HG03354 (cell line): ENCODE measurements at regions not wholly inside any gene's neighbourhood (a gene's known extent, or its start where the extent isn't known, plus 50 kb on each side); places are given as distances from the start of the nearest gene placed in this dataset.

ENCODE experiments used
- ATAC-seq: cut with Tn5 transposase; IDR thresholded peaks from one replicate; pipeline ENCODE4 v1.9.1; 2021; ENCODE audit warnings: mild to moderate bottlenecking; ENCODE audit not compliant: unreplicated experiment, poor library complexity, severe bottlenecking

DNA sequence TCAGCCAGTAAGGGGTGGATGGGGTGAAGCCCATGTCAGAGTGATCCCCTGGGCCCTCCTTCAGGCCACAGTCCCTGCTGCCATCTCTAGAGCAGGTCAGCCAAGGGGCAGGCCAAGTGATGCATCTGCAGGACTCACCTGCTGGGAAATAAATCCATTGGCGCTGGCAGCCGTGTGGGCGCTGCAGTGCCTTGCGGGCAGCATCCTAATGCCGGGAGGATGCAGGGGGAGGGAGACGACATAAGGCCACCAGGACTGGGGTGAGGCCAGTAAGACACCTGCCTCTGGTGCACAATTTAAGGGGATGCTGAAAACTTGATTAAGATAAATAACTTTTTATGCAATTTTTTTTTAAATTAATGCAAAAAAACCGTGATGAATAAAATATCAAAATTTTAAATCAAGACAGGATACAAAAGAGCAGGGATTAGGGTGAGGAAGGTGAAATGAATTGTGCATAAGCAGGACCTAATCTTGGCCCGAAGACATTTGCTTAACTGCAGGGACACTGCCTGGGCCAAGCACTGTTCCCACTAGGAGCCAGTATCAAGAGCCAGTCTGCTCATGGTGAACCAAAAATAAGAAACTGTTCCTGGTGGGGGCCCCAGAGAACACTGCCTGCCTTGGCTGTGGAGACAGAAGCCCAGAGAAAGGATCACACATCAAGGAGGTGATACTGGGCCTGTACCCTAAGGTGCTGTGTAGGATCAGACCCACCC lies 67.5 kb upstream of the CPLX2 start:
- no peak for ATAC-seq

GRCh38 chr5:175805256-175806011 lies 65.9 kb upstream of the CPLX2 start:
- ATAC-seq, result no peak

DNA sequence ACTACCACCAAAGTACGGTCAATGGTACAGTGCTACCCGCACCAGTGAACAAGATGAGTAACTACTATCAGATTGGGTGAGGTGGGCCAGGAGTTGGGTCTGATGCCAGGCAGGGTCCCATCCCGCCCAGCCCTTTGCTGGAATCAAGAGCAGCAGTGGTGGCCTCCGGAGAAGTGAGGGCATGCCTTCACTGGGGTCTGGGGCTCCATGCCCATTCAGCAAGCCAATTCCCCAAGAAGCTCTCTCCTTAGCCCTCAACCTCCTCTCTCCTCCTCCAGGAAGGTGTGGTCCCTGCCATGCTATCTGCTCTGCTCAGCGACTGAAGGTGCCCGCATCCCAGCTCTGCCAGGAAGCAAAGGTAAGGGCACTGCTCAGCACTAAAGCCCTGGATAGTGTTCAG lies 62.7 kb upstream of the CPLX2 start:
- no peak for ATAC-seq

DNA sequence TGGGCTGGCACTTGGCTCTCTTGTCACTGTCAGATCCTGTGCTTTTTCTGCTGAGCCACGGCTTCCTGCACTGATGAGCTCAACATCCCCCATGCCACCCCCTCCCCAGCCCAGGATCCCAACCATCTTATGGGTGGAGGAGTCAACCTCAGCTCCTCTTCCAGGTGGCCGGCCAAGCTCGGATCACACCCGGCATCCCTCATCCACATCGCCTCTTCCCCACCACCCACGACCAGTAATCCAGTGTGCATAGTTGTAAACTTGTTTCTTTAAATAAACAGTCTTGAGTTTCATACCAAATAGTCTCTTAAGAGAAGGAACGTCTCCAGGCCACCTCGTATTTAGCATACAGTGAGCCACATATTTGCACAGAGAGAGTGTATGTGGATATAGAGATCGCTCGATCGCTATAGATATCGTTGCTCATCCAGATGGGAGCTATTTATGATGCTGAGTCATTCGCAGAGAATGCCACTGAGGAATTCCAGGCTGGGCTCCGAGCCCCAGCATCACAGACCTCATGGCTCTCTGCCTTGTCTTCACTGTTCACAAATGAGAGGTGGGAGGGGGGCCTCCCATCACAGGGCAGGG lies 61.8 kb upstream of the CPLX2 start:
- no peak for ATAC-seq

DNA sequence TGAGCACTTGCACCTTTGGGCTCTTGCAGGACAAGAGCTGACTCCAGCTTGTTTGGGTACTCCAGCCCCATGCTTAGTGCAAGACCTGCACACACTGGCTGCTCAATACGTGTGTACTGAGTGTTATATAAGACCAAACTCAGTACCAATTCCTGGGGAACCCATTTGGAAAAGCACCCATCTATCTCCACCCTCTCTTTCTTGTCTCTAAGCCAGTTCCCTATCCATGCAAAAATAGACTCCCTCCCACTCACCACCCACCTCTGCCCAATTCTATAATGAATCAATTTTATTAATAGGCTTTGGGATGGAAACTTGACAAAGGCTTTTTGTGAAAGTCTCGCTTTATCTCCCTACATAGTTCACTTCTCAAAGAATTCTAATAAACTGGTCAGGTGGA lies 60.9 kb upstream of the CPLX2 start:
- no peak for ATAC-seq

DNA sequence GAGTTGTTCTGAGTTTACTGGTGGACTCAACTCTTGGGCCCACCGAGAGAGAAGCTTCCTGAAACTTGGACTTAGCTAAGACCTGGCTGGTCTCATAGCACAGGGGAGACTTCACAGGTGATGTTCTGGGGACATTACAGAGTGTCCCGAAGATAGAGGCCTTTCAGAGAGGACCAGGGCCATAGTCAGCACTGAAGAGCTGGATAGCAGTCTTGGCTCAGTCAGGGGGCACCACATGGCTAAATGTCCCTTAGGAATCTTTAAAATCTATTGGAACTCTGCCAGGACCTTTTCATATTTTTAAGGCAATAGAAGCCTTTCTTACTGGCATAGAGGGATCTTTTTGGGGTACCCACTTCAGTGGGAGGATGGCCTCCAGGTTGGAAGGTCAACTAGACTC lies 59.8 kb upstream of the CPLX2 start:
- ATAC-seq, result no peak

- no peak for ATAC-seq
These were observed 57.3 kb upstream of the CPLX2 start for GRCh38 chr5:175813943-175814630.

GRCh38 chr5:175814691-175815090 lies 56.7 kb upstream of the CPLX2 start:
- ATAC-seq, result no peak

DNA sequence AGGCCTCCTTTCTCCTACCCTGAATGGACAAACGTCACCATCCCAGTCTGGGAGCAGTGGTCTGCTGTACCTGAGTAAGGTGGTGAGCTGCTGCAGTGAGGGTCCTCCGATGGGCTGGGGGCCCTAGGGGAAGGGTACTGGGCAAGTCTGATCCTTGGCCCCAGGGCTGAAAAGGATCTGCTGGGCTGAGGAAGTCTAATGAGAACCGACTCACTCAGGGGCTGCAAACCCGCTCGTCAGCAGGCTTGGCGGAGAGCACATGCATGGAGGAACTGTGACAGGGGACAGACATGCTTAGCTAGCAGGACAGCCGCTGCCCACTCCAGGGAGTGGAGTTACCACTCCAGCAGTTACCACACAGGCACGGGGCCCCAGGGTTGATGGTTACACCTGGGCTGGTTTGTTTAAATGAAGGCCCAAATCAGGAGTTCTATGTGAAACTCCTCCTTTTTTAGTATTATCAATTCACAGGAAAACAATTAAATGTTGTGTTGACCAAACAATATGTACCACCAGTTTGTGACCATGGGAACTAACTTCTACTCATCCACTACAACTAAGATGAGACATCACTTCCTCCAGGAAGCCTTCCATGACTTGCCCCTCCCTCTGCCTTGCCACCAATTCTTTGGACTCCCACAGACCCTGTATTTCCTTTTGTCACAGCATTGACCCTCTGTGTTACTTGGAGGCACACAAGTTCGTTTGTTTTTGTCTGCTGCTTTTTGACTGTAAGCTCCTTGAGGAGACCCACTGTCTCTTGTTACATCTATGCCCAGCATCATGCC lies 56.1 kb upstream of the CPLX2 start:
- no peak for ATAC-seq

GRCh38 chr5:175816348-175816747 lies 55.0 kb upstream of the CPLX2 start:
- no peak for ATAC-seq

DNA sequence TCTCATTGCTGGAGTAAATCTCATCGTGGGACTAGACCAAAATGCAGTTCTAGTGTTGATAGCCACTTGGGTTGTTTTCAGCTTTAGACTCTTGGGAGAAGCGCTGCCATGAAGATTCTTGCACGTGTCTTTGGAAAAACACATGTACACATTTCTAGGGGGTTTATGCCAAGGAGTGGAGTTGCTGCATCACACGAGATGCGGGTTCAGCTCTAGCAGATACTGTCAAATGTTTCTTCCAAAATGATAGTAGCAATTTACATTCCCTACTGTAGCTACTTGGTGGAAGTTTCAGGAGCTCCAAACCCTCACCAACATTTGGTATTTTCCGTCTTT lies 52.3 kb upstream of the CPLX2 start:
- no peak for ATAC-seq

GRCh38 chr5:175820230-175820629 lies 51.1 kb upstream of the CPLX2 start:
- no peak for ATAC-seq
